Testis (tissue), 2 donors: ENCODE measurements at regions not wholly inside any gene's neighbourhood (a gene's known extent, or its start where the extent isn't known, plus 50 kb on each side); places are given as distances from the start of the nearest gene placed in this dataset.

Experiments used
- DNase-seq: peaks from one replicate; pipeline ENCODE4 v3.0.0-alpha.2; 2019
- H3K27ac ChIP-seq, 2 donors: fragments of 200-600 bp; sonication (generic); one replicate each; pipeline ENCODE4 v1.5.1; 2019
- H3K27me3 ChIP-seq: fragments of 200-600 bp; sonication (generic); one replicate; pipeline ENCODE4 v1.5.1; 2019
- H3K36me3 ChIP-seq: fragments of 200-600 bp; sonication (generic); one replicate; pipeline ENCODE4 v1.5.1; 2017; ENCODE audit warnings: low read depth; ENCODE audit errors: missing control alignments
- H3K4me1 ChIP-seq: fragments of 200-600 bp; sonication (generic); one replicate; pipeline ENCODE4 v1.5.1; 2019
- H3K4me3 ChIP-seq, 2 donors: fragments of 200-600 bp; sonication (generic); one replicate each; pipeline ENCODE4 v1.5.1; 2017 to 2019
- H3K9me3 ChIP-seq: fragments of 200-600 bp; sonication (generic); one replicate; pipeline ENCODE4 v1.5.1; 2017
- POLR2A ChIP-seq: fragments of 450-650 bp; IDR thresholded peaks from one replicate; pipeline ENCODE4 v1.6.1; 2017; ENCODE audit warnings: antibody characterized with exemption, mild to moderate bottlenecking, moderate library complexity
- WGBS, 2 donors: methylation state at CpG; one replicate each; pipeline ENCODE4 v1.1.5; 2018; 5-methylcytosine and 5-hydroxymethylcytosine counted together
- intact Hi-C: fragments of 100-400 bp; cut with DNase I; formaldehyde crosslinking; loops from one replicate; pipeline ENCODE4 v1.15.1; 2023; ENCODE audit warnings: low total_unique reads
- TF ChIP-seq, protein P1 (sequence below), 3 experiments: fragments of 450-650 bp in 2 of 3; fragments of 200-600 bp in 1 of 3; sonication (generic) in 1 of 3; IDR thresholded peaks; one replicate each; pipeline ENCODE4 v1.5.1; 2016 to 2019; ENCODE audit warnings: antibody characterized with exemption in 3 of 3, mild to moderate bottlenecking in 2 of 3, moderate library complexity in 1 of 3

DNA sequence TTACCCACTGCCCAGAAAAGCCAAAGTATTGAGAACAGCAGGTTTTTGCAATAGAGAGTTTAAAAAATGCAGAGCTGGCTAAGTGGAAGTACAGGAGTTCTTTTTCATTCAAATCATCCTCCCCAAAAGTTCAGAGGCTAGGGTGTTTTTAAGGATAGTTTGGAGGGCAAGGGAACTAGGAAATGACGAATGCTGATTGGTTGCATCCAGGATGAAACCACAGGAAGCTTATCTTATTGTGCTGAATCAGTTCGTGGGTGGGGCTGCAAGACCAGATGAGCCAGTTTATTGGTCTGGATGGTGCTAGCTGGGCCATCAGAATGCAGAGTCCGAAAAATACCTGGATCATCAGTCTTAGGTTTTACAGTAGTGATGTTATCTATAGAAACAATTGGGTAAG lies 1427.1 kb downstream of the LRRC4C start:
- Histone ChIP-seq H3K27me3 (no peaks in the 10 kb centered on the region), H3K4me3 (no peak overlapping the region), H3K36me3 (no peaks in the 10 kb centered on the region), H3K27ac (no peak overlapping the region), H3K9me3 (no peaks in the 10 kb centered on the region), H3K4me1 (no peaks in the 10 kb centered on the region)
- intact Hi-C loops: no loop called here
- 77 to 84% methylated on average over 3 of the region's 3 CpGs for WGBS, 2 donors
- TF ChIP-seq, protein P1, sequence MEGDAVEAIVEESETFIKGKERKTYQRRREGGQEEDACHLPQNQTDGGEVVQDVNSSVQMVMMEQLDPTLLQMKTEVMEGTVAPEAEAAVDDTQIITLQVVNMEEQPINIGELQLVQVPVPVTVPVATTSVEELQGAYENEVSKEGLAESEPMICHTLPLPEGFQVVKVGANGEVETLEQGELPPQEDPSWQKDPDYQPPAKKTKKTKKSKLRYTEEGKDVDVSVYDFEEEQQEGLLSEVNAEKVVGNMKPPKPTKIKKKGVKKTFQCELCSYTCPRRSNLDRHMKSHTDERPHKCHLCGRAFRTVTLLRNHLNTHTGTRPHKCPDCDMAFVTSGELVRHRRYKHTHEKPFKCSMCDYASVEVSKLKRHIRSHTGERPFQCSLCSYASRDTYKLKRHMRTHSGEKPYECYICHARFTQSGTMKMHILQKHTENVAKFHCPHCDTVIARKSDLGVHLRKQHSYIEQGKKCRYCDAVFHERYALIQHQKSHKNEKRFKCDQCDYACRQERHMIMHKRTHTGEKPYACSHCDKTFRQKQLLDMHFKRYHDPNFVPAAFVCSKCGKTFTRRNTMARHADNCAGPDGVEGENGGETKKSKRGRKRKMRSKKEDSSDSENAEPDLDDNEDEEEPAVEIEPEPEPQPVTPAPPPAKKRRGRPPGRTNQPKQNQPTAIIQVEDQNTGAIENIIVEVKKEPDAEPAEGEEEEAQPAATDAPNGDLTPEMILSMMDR (IDR thresholded peaks at IDR 0.05): no peak
- TF ChIP-seq POLR2A: no peak
- no peak for DNase-seq

GRCh38 chr11:40030867-40031266 lies 1428.6 kb downstream of the LRRC4C start:
- DNase-seq: no peak
- TF ChIP-seq, protein P1 (IDR thresholded peaks at IDR 0.05): no peak
- no peak for TF ChIP-seq POLR2A
- no peak overlapping the region for H3K4me3 ChIP-seq
- 70 to 77% methylated on average over 2 of the region's 2 CpGs for WGBS, 2 donors
- no peaks in the 10 kb centered on the region for H3K4me1 ChIP-seq
- H3K27me3 ChIP-seq: no peaks in the 10 kb centered on the region
- intact Hi-C loops: no loop called here
- no peaks in the 10 kb centered on the region for H3K36me3 ChIP-seq
- H3K9me3 ChIP-seq: no peaks in the 10 kb centered on the region
- H3K27ac ChIP-seq: no peak overlapping the region

DNA sequence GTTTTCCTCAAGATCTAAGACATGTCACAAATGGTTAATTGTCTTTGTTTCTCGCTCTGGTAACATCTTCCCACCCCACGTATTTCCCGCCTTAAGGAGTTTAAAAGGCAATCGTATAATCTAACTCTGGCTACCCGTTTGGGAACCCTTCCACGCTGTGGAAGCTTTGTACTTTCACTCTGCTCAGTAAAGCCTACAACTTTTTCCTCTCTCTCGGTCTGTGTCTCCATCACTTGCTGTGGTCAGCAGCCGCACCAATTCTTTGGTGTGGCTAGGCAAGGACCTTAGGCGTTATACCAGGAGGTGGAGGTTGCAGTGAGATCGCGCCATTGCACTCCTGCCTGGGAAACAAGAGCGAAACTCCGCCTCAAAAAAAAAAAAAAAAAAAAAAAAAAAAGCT lies 1430.1 kb downstream of the LRRC4C start:
- Histone ChIP-seq H3K4me3 (no peak overlapping the region), H3K9me3 (no peaks in the 10 kb centered on the region), H3K27ac (no peak overlapping the region), H3K27me3 (no peaks in the 10 kb centered on the region), H3K36me3 (no peaks in the 10 kb centered on the region), H3K4me1 (no peaks in the 10 kb centered on the region)
- no peak for TF ChIP-seq POLR2A
- TF ChIP-seq, protein P1 (IDR thresholded peaks at IDR 0.05): no peak
- peak; percentile 15 for DNase-seq
- 33 to 43% methylated on average over 12 to 13 of the region's 13 CpGs for WGBS, 2 donors
- intact Hi-C loops: no loop called here

- H3K36me3 ChIP-seq: no peaks in the 10 kb centered on the region
- no peak overlapping the region for H3K27ac ChIP-seq
- TF ChIP-seq, protein P1 (IDR thresholded peaks at IDR 0.05): no peak
- TF ChIP-seq POLR2A: no peak
- no peaks in the 10 kb centered on the region for H3K4me1 ChIP-seq
- 87 to 90% methylated on average over 5 of the region's 5 CpGs for WGBS, 2 donors
- H3K27me3 ChIP-seq: no peaks in the 10 kb centered on the region
- H3K4me3 ChIP-seq: no peak overlapping the region
- DNase-seq: no peak
- H3K9me3 ChIP-seq: no peaks in the 10 kb centered on the region
- intact Hi-C loops: no loop called here
Measured at GRCh38 chr11:40027720-40028119, 1431.7 kb downstream of the LRRC4C start.

- intact Hi-C loops: no loop called here
- H3K9me3 ChIP-seq: no peaks in the 10 kb centered on the region
- DNase-seq: no peak
- no peak overlapping the region for H3K27ac ChIP-seq
- no peaks in the 10 kb centered on the region for H3K36me3 ChIP-seq
- H3K4me1 ChIP-seq: no peaks in the 10 kb centered on the region
- H3K4me3 ChIP-seq: no peak overlapping the region
- H3K27me3 ChIP-seq: no peaks in the 10 kb centered on the region
- TF ChIP-seq, protein P1 (IDR thresholded peaks at IDR 0.05): no peak
- no peak for TF ChIP-seq POLR2A
Measured at GRCh38 chr11:40023724-40024123, 1435.7 kb downstream of the LRRC4C start.
